ENCODE measurements at regions not wholly inside any gene's neighbourhood (a gene's known extent, or its start where the extent isn't known, plus 50 kb on each side); places are given as distances from the start of the nearest gene placed in this dataset.

DNA sequence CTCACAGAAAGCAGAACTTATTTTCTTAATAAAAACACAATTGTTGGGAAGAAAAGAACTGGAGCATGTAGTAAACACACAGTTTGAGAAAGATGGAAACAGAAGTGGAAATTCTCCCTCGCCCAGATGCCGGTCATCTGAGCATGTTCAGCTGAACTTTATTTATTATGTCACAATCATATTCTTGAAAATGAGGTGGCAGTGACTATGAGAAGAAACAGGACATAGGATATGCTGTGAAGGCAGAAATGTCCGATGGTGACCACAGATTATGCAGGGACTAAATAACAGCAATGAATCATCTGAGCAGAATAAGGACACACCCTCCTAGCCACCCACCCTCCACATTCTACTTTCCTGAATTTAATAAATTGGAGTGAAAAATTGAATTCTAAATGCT lies 425.3 kb upstream of the NOX3 start:
- TF ChIP-seq CTCF (IDR thresholded peaks at IDR 0.05) (no peak), POLR2A (IDR thresholded peaks at IDR 0.05) (no peak)
